ENCODE measurements at regions not wholly inside any gene's neighbourhood (a gene's known extent, or its start where the extent isn't known, plus 50 kb on each side); places are given as distances from the start of the nearest gene placed in this dataset.

DNA sequence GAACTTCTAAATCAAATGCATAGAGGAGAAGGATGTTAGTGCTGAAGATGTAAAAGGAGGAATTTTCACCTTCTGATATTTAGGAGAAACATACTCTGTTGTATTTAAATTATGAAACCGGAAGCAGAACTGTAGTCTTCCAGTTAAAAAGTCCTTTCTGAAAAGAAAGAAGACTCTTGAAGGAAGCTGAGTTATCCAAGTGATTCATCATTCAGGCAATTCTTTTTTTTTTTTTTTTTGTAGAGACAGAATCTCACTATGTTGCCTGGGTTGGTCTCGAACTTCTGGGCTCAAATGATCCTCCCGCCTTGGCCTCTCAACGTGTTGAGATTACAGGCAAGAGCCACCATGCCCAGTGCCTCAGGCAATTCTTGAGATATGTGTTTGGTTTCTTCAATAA is 424.8 kb upstream of the TPM1 start:
- WGBS (ENCODE audit: insufficient coverage, low lambda C conversion rate) = no CpG with 5 or more reads among the region's 4 CpGs
- no peaks in the 10 kb centered on the region for H3K4me1 ChIP-seq (ENCODE audit: control insufficient read depth, insufficient read depth, low read length)
- H3K36me3 ChIP-seq (ENCODE audit: control insufficient read depth, insufficient read depth, low read length) = no peaks in the 10 kb centered on the region
- H3K9me3 ChIP-seq (ENCODE audit: control insufficient read depth, low read depth, low read length) = no peaks in the 10 kb centered on the region
- no peak overlapping the region for H3K4me3 ChIP-seq (ENCODE audit: low read length)
- no peak overlapping the region for H3K27ac ChIP-seq (ENCODE audit: low read length)
- no peak for DNase-seq
- H3K27me3 ChIP-seq (ENCODE audit: control insufficient read depth, insufficient read depth, low read length) = no peaks in the 10 kb centered on the region

DNA sequence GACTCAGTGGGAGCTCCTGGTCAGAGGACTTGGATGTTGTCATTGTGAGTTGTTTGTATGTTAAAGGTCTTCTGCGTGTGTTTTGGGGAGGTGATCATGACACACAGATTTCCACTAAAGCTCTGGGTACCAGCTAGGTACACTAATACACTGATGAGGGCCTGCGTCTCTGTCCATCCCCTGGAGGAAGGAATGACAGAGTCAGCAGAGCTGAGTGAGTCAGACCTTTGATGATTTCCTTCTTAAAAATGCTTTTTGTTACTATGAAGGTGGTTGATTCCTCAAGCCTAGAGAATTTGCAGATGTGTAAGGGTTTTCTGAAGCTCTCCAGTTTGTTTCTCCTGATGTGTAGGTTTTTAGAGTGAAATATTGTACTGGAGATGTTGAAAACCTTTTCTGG is 424.1 kb upstream of the TPM1 start:
- Histone ChIP-seq H3K36me3 (ENCODE audit: control insufficient read depth, insufficient read depth, low read length) (no peaks in the 10 kb centered on the region), H3K4me1 (ENCODE audit: control insufficient read depth, insufficient read depth, low read length) (no peaks in the 10 kb centered on the region), H3K4me3 (ENCODE audit: low read length) (no peak overlapping the region), H3K27ac (ENCODE audit: low read length) (no peak overlapping the region), H3K27me3 (ENCODE audit: control insufficient read depth, insufficient read depth, low read length) (no peaks in the 10 kb centered on the region), H3K9me3 (ENCODE audit: control insufficient read depth, low read depth, low read length) (no peaks in the 10 kb centered on the region)
- DNase-seq = no peak
- WGBS (ENCODE audit: insufficient coverage, low lambda C conversion rate) = no CpG with 5 or more reads among the region's 2 CpGs

- H3K36me3 ChIP-seq (ENCODE audit: control insufficient read depth, insufficient read depth, low read length) = no peaks in the 10 kb centered on the region
- no peak overlapping the region for H3K4me3 ChIP-seq (ENCODE audit: low read length)
- no peaks in the 10 kb centered on the region for H3K9me3 ChIP-seq (ENCODE audit: control insufficient read depth, low read depth, low read length)
- no peaks in the 10 kb centered on the region for H3K27me3 ChIP-seq (ENCODE audit: control insufficient read depth, insufficient read depth, low read length)
- WGBS (ENCODE audit: insufficient coverage, low lambda C conversion rate) = 100% methylated on average over 1 of the region's 5 CpGs
- no peak for DNase-seq
- no peak overlapping the region for H3K27ac ChIP-seq (ENCODE audit: low read length)
- H3K4me1 ChIP-seq (ENCODE audit: control insufficient read depth, insufficient read depth, low read length) = no peaks in the 10 kb centered on the region
Observed at GRCh38 chr15:62618846-62619504, 423.6 kb upstream of the TPM1 start.

DNA sequence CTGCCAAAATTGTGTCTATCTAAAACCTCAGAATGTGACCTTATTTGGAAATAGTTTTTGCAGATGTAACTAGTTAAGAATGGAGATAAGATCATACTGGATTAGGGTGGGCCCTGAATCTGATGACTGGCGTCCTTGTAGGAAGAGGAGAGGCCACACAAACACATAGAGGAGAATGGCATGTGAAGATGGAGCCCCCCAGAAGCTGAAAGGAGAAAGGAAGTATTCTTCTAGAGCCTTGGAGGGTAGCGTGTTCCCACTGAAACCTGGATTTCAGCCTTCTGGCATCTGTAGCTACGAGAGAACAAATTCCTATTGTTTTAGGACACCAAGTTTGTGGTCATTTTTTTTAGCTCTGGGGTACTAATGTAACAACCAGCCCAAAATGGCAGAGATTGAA is 423.0 kb upstream of the TPM1 start:
- no peak for DNase-seq
- Histone ChIP-seq H3K4me1 (ENCODE audit: control insufficient read depth, insufficient read depth, low read length) (no peaks in the 10 kb centered on the region), H3K36me3 (ENCODE audit: control insufficient read depth, insufficient read depth, low read length) (no peaks in the 10 kb centered on the region), H3K27ac (ENCODE audit: low read length) (no peak overlapping the region), H3K27me3 (ENCODE audit: control insufficient read depth, insufficient read depth, low read length) (no peaks in the 10 kb centered on the region), H3K9me3 (ENCODE audit: control insufficient read depth, low read depth, low read length) (no peaks in the 10 kb centered on the region), H3K4me3 (ENCODE audit: low read length) (no peak overlapping the region)
- 80% methylated on average over 1 of the region's 3 CpGs for WGBS (ENCODE audit: insufficient coverage, low lambda C conversion rate)

DNA sequence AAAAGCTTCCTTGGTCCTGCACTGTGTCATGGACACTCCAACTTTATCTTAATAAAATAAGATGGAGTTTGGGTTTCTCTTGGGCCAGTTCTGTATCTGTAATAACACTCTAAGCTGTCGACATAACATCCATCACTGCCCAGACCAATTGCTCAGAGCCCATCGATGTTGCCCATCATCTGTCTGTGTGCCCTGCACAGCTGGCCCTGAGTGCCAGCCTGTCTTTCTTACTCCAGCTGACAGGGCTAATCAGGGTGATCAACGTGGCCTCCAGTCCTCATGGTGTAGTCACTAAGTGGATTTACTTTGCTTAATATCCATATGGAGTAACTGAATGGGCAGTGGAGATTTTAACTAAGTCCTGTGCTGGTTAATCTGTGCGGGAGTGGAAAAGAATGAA is 419.8 kb upstream of the TPM1 start:
- WGBS (ENCODE audit: insufficient coverage, low lambda C conversion rate) = 100% methylated on average over 1 of the region's 4 CpGs
- H3K27ac ChIP-seq (ENCODE audit: low read length) = no peak overlapping the region

DNA sequence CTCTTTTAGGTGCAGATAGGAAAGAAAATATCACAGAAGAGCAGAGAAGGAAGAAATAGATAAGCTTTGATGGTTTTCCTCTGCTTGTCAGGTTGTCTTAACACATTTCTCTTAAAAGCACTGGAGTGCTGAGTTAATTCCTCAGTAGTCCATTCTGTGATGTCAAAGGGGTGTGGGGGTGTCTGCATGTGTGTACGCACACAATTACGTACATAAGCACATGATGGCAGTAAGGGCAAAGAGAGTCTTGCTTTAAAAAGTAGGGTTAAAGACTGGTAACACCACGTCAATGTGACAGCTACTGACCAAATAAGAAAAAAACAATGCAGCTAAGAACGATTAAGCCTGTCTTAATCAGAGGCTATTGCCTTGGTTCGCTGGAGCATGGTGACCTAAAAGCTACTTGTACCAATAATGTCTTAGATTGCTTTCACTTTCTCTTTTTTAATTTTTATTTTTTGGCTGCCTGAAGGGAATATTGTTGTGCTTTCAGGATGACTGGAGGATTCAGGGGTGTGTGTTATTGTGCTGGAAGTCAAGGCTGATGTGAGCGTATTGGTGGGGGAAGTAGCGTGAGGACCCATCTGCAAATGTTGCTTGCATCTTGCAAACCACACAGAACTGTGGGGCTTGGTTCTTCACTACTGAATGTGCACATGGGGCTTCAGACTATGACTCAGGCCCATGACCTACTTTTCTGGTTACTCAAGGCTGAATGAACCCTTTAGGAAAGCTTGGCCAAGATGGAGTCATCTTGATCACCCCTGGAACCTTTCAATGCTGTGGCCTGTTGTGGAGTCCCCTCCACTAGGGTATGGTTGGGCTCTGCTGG is 417.8 kb upstream of the TPM1 start:
- H3K4me3 ChIP-seq (ENCODE audit: low read length) = no peak overlapping the region
- no peak overlapping the region for H3K27ac ChIP-seq (ENCODE audit: low read length)
- no peaks in the 10 kb centered on the region for H3K9me3 ChIP-seq (ENCODE audit: control insufficient read depth, low read depth, low read length)
- no peak for DNase-seq
- no peaks in the 10 kb centered on the region for H3K4me1 ChIP-seq (ENCODE audit: control insufficient read depth, insufficient read depth, low read length)
- H3K27me3 ChIP-seq (ENCODE audit: control insufficient read depth, insufficient read depth, low read length) = no peaks in the 10 kb centered on the region
- peaks cover 4% of the 10 kb centered on the region for H3K36me3 ChIP-seq (ENCODE audit: control insufficient read depth, insufficient read depth, low read length)
- WGBS (ENCODE audit: insufficient coverage, low lambda C conversion rate) = 75% methylated on average over 4 of the region's 7 CpGs

More for the DNA sequence above, 419.8 kb upstream of the TPM1 start:
- no peak for DNase-seq
- H3K4me3 ChIP-seq (ENCODE audit: low read length) = no peak overlapping the region
- no peaks in the 10 kb centered on the region for H3K9me3 ChIP-seq (ENCODE audit: control insufficient read depth, low read depth, low read length)
- H3K4me1 ChIP-seq (ENCODE audit: control insufficient read depth, insufficient read depth, low read length) = no peaks in the 10 kb centered on the region
- H3K36me3 ChIP-seq (ENCODE audit: control insufficient read depth, insufficient read depth, low read length) = peaks cover 4% of the 10 kb centered on the region
- H3K27me3 ChIP-seq (ENCODE audit: control insufficient read depth, insufficient read depth, low read length) = no peaks in the 10 kb centered on the region

DNA sequence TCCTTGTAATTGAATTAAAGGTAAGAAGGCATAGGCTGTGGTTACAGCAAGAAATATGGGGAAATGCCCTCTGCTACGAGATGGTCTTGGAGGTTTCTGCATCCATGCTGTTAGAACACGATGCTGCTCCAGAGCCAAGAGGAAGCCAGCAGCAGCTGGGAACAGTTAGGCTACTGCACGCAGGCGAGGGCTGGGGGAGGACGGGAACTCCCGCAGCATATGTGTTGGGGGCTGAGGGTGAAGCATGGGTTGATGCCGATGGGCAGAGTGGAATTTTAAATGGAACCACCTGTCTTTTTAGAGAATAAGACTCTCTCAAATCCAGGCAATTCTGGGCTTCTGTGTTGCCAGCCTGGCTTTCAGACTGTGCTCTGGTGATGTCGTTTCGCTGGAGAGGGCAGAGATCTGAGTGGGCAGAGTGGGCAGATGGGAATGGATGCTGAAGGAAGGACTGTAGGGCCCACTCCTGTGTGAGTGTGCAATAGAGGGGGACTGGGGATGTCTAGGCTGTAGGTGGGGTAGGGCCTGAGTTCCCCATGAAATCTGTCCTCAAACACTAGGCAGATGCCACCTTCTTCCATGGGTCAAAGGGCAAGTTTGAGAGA is 417.0 kb upstream of the TPM1 start:
- Histone ChIP-seq H3K27ac (ENCODE audit: low read length) (no peak overlapping the region), H3K4me3 (ENCODE audit: low read length) (no peak overlapping the region), H3K36me3 (ENCODE audit: control insufficient read depth, insufficient read depth, low read length) (peaks cover 4% of the 10 kb centered on the region), H3K27me3 (ENCODE audit: control insufficient read depth, insufficient read depth, low read length) (no peaks in the 10 kb centered on the region), H3K9me3 (ENCODE audit: control insufficient read depth, low read depth, low read length) (no peaks in the 10 kb centered on the region), H3K4me1 (ENCODE audit: control insufficient read depth, insufficient read depth, low read length) (no peaks in the 10 kb centered on the region)
- no CpG with 5 or more reads among the region's 9 CpGs for WGBS (ENCODE audit: insufficient coverage, low lambda C conversion rate)
- no peak for DNase-seq

GRCh38 chr15:62626903-62627302 is 415.6 kb upstream of the TPM1 start:
- no peak overlapping the region for H3K27ac ChIP-seq (ENCODE audit: low read length)
- peaks cover 4% of the 10 kb centered on the region for H3K36me3 ChIP-seq (ENCODE audit: control insufficient read depth, insufficient read depth, low read length)
- no peaks in the 10 kb centered on the region for H3K9me3 ChIP-seq (ENCODE audit: control insufficient read depth, low read depth, low read length)
- H3K4me3 ChIP-seq (ENCODE audit: low read length) = no peak overlapping the region
- H3K4me1 ChIP-seq (ENCODE audit: control insufficient read depth, insufficient read depth, low read length) = no peaks in the 10 kb centered on the region
- 100% methylated on average over 2 of the region's 4 CpGs for WGBS (ENCODE audit: insufficient coverage, low lambda C conversion rate)
- no peaks in the 10 kb centered on the region for H3K27me3 ChIP-seq (ENCODE audit: control insufficient read depth, insufficient read depth, low read length)
- DNase-seq = no peak

- no peaks in the 10 kb centered on the region for H3K9me3 ChIP-seq (ENCODE audit: control insufficient read depth, low read depth, low read length)
- no peak overlapping the region for H3K4me3 ChIP-seq (ENCODE audit: low read length)
- H3K27me3 ChIP-seq (ENCODE audit: control insufficient read depth, insufficient read depth, low read length) = no peaks in the 10 kb centered on the region
- H3K27ac ChIP-seq (ENCODE audit: low read length) = no peak overlapping the region
- DNase-seq = no peak
- no peaks in the 10 kb centered on the region for H3K36me3 ChIP-seq (ENCODE audit: control insufficient read depth, insufficient read depth, low read length)
- 100% methylated on average over 1 of the region's 2 CpGs for WGBS (ENCODE audit: insufficient coverage, low lambda C conversion rate)
- no peaks in the 10 kb centered on the region for H3K4me1 ChIP-seq (ENCODE audit: control insufficient read depth, insufficient read depth, low read length)
Observed at GRCh38 chr15:62631076-62631724, 411.3 kb upstream of the TPM1 start.

- no peaks in the 10 kb centered on the region for H3K36me3 ChIP-seq (ENCODE audit: control insufficient read depth, insufficient read depth, low read length)
- H3K27ac ChIP-seq (ENCODE audit: low read length) = no peak overlapping the region
- H3K4me3 ChIP-seq (ENCODE audit: low read length) = no peak overlapping the region
- 50% methylated on average over 1 of the region's 9 CpGs for WGBS (ENCODE audit: insufficient coverage, low lambda C conversion rate)
- no peaks in the 10 kb centered on the region for H3K4me1 ChIP-seq (ENCODE audit: control insufficient read depth, insufficient read depth, low read length)
- no peaks in the 10 kb centered on the region for H3K9me3 ChIP-seq (ENCODE audit: control insufficient read depth, low read depth, low read length)
- DNase-seq = no peak
- H3K27me3 ChIP-seq (ENCODE audit: control insufficient read depth, insufficient read depth, low read length) = no peaks in the 10 kb centered on the region
Observed at GRCh38 chr15:62636823-62637573, 405.5 kb upstream of the TPM1 start.
